ENCODE measurements at regions not wholly inside any gene's neighbourhood (a gene's known extent, or its start where the extent isn't known, plus 50 kb on each side); places are given as distances from the start of the nearest gene placed in this dataset.

DNA sequence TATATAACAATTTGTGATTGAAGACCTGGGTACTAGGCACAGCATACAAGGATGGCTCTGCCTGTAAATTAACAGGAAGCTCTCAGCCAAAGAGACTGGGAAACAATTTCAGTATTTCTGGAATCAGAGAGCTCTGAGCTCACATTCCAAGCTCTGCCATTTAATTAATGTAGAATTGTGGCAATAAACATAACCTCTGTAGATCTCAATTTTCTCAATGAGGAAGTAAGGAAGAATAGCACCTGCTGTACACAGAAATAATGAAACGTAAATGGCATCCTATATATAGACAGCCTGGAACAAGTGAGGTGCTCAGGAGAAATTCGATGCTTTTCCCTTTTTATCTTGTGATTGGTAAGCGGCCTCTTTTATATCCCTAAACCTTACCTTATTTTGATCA lies 538.5 kb upstream of the JAG1 start:
- TF ChIP-seq GATA3 (IDR thresholded peaks at IDR 0.05; ENCODE audit: low read depth, low read length), result no peak
- TF ChIP-seq GATA2 (IDR thresholded peaks at IDR 0.05; ENCODE audit: low read depth, low read length), result no peak

All from SH-SY5Y (cell line).